Epithelial cell of proximal tubule (primary cell): ENCODE measurements at regions not wholly inside any gene's neighbourhood (a gene's known extent, or its start where the extent isn't known, plus 50 kb on each side); places are given as distances from the start of the nearest gene placed in this dataset.

ENCODE experiments used
- DNase-seq: peaks from one replicate; pipeline ENCODE4 v3.0.0-alpha.2; 2011; ENCODE audit warnings: low read depth
- H3K4me3 ChIP-seq: 2 replicates; pipeline ENCODE4 v1.5.1; 2011; ENCODE audit warnings: low read depth, mild to moderate bottlenecking, low read length
- TF ChIP-seq, protein P1 (sequence below): conservative IDR thresholded peaks from 2 replicates; pipeline ENCODE4 v1.5.1; 2012; ENCODE audit warnings: low read depth, mild to moderate bottlenecking, low read length

DNA sequence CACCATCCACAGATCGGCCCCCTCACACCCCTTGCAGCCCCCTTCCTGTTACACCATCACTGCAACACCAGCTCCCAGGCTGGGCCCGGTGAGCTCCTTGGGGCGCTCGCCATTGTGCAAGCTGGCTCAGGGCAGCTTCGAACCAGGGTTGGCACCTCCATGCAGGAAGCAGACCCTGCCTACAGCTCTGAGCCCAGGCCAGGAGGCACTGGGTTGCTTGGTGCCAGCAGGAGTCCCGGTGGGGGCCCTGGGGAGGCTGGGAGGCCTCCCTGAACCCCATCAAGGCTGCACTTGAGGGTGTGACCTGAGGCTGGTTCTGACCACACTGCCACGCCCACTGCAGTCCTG, 417.1 kb downstream of the CTTN start:
- no peak for DNase-seq

DNA sequence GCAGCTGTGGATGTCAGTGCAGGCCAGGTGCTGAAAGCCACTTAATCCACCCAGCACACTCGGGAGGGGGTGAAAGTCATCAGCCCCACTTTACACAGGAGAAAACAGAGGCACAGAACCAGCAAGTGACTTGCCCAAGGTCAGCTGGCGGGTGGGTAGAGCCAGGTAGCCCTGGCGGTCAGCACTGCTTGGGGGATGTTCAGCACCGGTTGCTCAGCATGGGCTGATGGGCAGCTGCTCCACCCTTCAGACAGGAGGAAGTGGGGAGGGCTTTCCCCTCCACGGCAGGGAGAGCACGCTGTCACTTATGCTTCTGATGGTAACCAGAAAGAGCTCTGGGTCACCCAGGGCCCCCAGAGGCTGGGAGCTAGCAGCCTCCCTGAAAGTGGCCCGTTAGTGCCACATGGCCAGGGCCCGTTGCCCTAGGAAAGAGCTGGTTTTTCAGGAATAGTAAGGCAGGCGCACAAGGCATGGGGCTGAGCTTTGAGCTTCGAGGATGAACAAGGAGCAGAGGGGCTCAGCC, 417.9 kb downstream of the CTTN start:
- TF ChIP-seq, protein P1, sequence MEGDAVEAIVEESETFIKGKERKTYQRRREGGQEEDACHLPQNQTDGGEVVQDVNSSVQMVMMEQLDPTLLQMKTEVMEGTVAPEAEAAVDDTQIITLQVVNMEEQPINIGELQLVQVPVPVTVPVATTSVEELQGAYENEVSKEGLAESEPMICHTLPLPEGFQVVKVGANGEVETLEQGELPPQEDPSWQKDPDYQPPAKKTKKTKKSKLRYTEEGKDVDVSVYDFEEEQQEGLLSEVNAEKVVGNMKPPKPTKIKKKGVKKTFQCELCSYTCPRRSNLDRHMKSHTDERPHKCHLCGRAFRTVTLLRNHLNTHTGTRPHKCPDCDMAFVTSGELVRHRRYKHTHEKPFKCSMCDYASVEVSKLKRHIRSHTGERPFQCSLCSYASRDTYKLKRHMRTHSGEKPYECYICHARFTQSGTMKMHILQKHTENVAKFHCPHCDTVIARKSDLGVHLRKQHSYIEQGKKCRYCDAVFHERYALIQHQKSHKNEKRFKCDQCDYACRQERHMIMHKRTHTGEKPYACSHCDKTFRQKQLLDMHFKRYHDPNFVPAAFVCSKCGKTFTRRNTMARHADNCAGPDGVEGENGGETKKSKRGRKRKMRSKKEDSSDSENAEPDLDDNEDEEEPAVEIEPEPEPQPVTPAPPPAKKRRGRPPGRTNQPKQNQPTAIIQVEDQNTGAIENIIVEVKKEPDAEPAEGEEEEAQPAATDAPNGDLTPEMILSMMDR = no peak
- DNase-seq = no peak
- H3K4me3 ChIP-seq = no peak overlapping the region

More for the DNA sequence above, 417.1 kb downstream of the CTTN start:
- no peak overlapping the region for H3K4me3 ChIP-seq
- TF ChIP-seq, protein P1 = no peak

DNA sequence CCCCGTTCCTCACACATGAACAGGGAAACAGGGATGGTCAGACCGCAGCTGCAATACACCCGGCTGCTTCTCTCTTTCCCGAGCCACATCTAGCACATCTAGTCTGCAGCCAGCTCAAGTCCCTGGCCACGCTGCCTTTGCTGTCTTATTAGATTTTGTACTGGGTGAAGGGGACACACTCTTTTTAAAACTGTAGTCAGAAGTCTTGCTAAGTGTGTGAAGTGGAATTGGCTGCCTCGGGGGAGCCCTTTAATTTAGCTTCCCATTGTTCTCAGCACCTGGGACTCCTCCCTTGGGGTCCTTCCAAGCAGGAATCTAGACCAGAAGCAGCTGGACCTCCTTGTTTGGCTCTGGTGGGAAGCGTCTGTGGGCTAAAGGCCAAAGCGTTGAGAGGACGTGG, 420.0 kb downstream of the CTTN start:
- DNase-seq = no peak
- TF ChIP-seq, protein P1 = no peak
- no peak overlapping the region for H3K4me3 ChIP-seq

DNA sequence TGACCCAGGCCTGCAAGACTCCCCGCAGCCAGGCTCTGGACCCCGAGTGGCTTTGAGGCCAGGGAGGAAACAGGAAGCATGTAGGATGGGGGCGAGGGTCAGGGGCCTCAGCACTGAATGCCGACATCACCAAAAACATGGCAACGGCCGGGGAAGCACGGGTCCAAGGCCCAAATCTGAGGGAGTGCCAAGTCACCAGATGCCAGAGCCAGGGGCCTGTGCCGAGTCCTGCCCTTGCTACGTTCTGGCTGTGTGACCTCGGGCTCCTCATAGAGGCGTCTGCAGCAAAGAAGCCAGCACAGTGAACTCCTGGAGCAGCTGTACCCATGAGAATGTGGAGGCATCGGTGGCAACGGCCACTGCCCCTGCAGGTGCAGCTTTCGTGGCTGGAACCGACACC, 420.7 kb downstream of the CTTN start:
- no peak overlapping the region for H3K4me3 ChIP-seq
- DNase-seq = no peak
- TF ChIP-seq, protein P1 = no peak

DNA sequence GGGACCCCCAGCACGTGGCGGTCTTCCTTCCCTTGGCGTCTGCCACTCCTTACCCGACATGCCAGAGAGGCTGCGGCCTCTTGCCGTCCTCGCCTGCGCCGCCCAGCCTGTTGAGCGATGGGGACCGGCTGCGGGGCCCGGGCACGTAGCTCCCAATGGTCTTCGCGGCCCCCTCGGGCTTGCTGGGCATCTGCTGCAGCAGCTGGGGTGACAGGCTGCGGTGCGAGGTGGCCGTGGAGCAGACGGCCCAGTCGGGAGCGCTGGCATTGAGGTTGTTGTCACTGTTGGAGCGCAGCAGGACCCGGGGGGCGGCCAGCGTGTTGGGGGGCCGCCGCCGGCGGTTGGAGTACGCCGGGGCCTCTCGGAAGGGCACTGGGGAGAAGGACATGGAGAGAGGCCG, 422.0 kb downstream of the CTTN start:
- DNase-seq = no peak
- TF ChIP-seq, protein P1 = no peak
- H3K4me3 ChIP-seq = no peak overlapping the region

DNA sequence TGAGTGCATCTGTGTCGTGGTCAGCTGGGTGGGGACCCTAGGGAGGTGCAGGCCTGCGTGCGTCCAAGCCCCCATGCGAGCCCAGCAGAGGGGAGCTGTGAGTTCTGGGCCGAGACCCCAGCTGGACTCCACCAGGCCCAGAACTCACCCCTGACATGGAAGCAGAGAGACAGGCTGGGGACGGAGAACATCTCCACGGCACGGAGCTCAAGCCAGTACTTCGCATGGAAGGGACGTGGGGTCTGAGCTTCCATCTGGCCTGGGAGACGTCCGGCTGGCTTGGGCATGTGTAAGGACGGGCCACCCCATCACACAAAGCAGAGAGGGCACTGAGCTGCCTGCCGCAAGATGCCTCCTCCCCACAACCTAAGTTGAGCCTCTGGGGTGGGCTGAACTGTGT, 422.4 kb downstream of the CTTN start:
- TF ChIP-seq, protein P1 = no peak
- H3K4me3 ChIP-seq = no peak overlapping the region
- no peak for DNase-seq

DNA sequence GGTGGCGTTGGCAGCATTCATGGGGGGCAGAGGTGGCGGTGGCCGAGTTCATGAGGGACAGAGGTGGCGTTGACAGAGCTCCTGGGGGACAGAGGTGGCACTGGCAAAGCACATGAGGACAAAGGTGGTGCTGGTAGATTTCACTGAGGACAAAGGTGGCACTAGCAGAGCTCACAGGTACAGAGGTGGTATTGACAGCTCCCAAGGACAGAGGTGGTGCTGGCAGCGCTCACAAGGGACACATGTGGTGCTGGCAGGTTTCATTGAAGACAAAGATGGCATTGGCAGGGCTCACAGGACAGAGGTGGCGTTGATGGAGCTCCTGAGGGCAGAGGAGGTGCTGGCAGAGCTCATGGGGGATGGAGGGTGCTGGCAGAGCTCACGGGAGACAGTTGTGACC, 425.4 kb downstream of the CTTN start:
- no peak overlapping the region for H3K4me3 ChIP-seq
- no peak for DNase-seq
- TF ChIP-seq, protein P1 = no peak
